HuH-7 (cell line): ENCODE measurements at regions not wholly inside any gene's neighbourhood (a gene's known extent, or its start where the extent isn't known, plus 50 kb on each side); places are given as distances from the start of the nearest gene placed in this dataset.

Experiments
- DNase-seq: peaks from one replicate; pipeline ENCODE4 v3.0.0; 2011; ENCODE audit warnings: low spot score

- DNase-seq = no peak
Measured at GRCh38 chr7:47221826-47222225, 360.1 kb downstream of the TNS3 start.

GRCh38 chr7:47218378-47219176, 363.3 kb downstream of the TNS3 start:
- DNase-seq = no peak

DNA sequence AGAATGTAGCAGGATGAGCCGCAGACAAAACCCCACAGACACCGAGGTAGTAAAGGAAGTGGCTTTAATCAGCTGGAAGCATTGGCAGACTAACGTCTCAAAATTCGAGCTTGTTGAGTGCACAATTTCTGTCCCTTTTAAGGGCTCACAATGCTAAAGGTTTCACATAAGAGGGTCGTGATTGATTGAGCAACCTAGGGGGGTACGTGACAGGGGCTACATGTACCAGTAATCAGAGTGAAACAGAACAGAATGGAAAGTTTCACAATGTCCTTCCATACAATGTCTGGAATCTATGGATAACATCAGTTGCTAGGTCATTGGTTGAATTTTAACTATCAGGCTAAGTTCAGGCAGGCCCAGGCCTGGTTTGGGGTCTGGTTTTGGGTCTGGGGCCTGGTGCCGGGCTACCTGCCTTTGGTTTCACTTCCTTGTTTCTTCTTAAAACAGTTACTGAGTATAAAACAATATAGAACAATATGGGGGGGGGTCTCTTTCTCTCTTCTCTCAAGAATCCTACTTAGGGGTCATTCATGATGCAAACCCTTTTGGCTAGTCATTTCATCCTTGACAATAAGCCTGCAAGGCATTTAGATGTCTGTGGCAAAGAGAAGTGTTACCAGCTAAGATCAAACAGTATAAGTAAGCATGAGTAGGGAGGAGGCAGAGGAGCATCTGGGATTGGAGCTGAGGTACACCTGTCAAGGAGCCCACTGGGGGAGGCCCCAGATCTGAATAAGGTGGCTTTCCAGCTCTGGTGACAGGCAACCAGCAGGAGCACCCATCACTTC, 364.1 kb downstream of the TNS3 start:
- no peak for DNase-seq

- no peak for DNase-seq
Measured at GRCh38 chr7:47217086-47217485, 364.8 kb downstream of the TNS3 start.

GRCh38 chr7:47216439-47216838, 365.5 kb downstream of the TNS3 start:
- no peak for DNase-seq

DNA sequence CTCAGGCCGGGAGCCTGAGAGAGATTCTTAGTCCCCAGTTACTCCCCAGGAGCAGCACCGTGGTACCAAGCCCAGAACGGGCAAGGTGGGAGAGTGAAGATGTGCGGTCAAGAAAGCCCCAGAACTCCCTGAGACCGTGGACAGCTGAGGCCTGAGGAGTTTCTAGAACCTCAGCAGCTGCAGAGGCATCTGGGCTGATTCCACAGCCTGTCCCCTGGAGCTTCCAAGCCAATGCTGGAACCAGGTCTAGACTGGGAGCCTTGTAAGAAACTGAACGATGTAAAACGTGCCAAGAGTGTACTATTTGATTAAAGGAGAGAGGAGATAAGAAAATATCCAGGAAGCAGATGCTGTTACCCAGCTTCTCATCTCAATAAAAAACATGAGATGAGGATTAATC, 366.3 kb downstream of the TNS3 start:
- no peak for DNase-seq

- DNase-seq = no peak
Measured at GRCh38 chr7:47215049-47215448, 366.9 kb downstream of the TNS3 start.

DNA sequence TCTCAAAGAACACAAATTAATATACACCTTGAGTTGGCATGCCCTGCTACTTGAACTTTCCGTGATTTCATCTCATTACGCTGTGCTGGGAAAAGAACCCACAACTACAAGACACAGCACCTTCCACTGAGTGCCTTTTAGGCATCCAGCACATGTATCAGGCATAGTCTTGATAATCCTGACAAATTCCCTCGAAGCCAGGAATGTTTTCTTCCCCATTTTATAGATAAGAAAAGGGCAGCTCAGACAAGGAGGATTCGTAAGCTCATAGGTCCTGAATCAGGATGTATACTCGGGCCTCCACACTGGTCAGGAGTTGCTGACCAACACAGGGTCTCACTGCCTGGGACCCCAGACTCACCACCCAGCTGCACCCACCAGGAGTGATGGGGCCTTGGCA, 368.6 kb downstream of the TNS3 start:
- no peak for DNase-seq

- no peak for DNase-seq
Measured at GRCh38 chr7:47211519-47211973, 370.4 kb downstream of the TNS3 start.

- no peak for DNase-seq
Measured at GRCh38 chr7:47210281-47210854, 371.5 kb downstream of the TNS3 start.

GRCh38 chr7:47207956-47208355, 374.0 kb downstream of the TNS3 start:
- no peak for DNase-seq

DNA sequence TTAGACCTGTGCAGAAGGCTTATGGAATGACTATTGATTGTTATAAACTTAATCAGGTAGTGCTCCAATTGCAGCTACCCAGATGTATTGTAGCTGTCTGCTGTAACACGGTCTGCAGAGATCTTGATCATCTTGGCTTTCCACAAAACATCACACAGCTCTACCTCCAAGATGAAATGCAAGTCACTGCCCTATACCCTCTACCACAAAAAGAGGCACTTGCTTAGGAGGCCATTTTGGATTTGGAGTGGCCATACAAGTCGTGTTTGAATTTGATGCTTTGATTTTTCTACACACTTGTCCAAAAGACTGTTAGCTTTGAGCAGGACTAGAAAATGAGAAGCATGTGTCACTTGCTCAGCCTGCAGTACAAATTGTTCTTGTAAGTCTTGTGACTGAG, 377.2 kb downstream of the TNS3 start:
- no peak for DNase-seq

DNA sequence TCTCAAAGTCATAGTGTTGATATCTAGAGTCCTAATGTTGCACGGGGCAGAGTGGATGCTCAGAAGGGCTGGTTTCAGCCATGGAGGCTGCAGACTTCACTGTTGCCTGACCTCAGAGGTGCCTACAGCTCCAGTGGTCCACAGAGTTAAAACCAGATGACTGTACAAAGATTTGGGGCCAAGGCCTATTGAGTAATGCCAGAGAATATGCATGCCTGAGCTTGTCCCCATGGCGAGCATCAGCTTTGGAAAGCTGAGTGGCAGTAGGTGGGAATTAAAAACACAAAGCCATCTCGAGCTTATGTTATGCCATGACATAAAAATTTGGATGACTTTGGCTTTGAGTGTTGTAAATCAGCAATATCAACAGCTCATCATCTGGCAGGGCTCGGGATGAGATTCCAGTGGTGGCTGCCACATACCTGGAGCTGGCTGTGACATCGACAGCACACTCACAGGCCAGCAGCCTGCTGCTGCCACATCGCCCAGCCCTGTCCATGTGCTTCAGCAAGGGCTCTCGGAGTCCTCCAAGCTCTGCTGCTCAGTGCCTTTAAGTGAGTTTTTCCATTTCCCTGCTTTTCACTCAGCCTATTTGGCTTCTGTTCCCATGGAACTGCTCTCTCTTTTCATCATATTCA, 379.6 kb downstream of the TNS3 start:
- no peak for DNase-seq

DNA sequence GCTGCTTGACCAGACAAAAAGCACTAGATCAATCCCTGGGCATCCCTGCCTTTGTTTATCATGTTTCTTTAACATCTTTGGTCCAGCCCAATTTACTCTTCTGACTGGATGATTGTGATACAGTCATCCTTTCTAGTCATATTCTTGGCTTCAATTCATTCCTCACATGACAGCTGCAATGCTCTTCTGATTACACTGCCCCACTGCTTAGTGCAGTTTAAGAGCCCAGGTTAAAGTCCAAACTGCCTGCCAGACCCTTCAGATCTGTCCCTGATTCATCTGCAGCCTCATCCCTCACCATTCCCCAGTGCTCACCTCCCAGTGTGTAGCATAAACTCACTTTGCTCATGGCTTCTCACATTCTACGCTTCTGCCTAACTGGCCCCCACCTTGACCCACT, 383.8 kb downstream of the TNS3 start:
- DNase-seq = no peak

DNA sequence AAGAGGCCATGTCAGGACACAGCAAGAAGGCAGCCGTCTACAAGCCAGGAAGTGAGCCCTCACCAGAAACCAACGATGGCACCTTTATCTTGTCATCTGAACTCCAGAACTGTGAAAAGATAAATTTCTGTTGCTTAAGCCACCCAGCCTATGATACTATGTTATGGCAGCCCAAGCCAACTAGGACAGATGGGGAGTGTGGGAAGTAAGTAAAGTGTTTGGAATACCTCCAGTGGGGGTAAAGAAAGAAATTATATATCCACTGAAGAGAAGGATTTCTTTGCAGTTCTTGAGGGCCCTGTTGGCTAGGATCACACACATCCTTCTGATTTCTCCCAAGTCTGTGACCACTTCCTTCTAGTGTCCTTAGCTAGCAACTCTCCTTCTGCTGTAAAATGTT, 384.4 kb downstream of the TNS3 start:
- DNase-seq = no peak

- DNase-seq = no peak
Measured at GRCh38 chr7:47196737-47197136, 385.2 kb downstream of the TNS3 start.

DNA sequence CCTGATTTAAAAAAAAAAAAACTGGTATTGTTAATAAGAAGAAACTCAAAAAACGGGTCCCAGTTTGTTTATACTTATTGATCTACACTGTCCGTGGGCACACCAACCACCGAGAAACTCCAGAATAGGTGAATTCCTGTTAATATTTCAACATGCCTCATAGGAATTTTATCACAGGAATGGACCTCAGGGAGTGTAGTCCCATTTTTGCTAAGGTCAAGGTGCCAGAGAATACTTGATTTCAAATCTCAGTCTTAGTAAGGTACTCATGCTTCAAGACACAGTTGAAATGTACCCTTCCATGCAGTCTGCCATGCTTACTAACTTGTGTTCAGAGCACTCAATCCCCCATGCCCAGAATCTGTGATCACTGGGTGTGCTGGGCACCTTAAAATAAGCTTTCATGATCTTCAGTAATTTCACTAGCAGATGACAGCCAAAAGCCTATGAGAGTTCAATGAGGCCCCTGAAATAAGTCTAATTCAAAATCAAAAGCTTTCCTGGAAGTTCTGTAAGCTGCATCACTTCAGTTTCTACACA, 385.7 kb downstream of the TNS3 start:
- no peak for DNase-seq

- peak; percentile 30 for DNase-seq
Measured at GRCh38 chr7:47195641-47196040, 386.3 kb downstream of the TNS3 start.

GRCh38 chr7:47194516-47195057, 387.3 kb downstream of the TNS3 start:
- no peak for DNase-seq

GRCh38 chr7:47192978-47193377, 388.9 kb downstream of the TNS3 start:
- DNase-seq = no peak

- no peak for DNase-seq
Measured at GRCh38 chr7:47191876-47192291, 390.0 kb downstream of the TNS3 start.

DNA sequence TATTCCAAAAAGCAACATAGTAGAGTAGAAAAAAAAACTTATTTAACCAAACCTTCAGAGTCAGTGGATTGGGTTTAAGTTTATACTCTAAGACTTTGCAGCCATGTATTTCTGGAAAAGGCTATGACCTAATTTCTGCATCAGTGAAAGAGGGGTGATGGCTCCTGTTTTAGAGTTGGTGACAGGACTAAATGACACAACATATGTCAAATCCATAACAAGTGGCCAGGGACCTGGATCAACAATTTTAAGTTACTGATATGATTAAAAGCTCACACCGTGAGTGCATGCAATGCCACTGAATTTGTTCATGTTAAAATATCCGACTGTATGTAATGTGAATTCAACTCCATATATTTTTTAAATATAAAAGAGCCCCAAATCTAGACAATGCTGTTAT, 390.6 kb downstream of the TNS3 start:
- DNase-seq = no peak
